Left forelimb (tissue), 1 donor: ENCODE measurements at regions not wholly inside any gene's neighbourhood (a gene's known extent, or its start where the extent isn't known, plus 50 kb on each side); places are given as distances from the start of the nearest gene placed in this dataset.

Experiments used
- DNase-seq: peaks from one replicate; pipeline ENCODE4 v3.0.0-alpha.2; 2018; ENCODE audit warnings: low spot score

- no peak for DNase-seq
Measured at GRCh38 chr15:52876991-52877663, 87.0 kb upstream of the ONECUT1 start.

- no peak for DNase-seq
Measured at GRCh38 chr15:52872036-52872818, 82.1 kb upstream of the ONECUT1 start.

- DNase-seq, result no peak
Measured at GRCh38 chr15:52870015-52870414, 79.9 kb upstream of the ONECUT1 start.

GRCh38 chr15:52866698-52867097 lies 76.6 kb upstream of the ONECUT1 start:
- no peak for DNase-seq

- no peak for DNase-seq
Measured at GRCh38 chr15:52862677-52863076, 72.5 kb upstream of the ONECUT1 start.

- DNase-seq, result no peak
Measured at GRCh38 chr15:52858782-52859176, 68.6 kb upstream of the ONECUT1 start.

- DNase-seq, result no peak
Measured at GRCh38 chr15:52857937-52858781, 68.0 kb upstream of the ONECUT1 start.

- DNase-seq, result no peak
Measured at GRCh38 chr15:52857471-52857870, 67.3 kb upstream of the ONECUT1 start.

GRCh38 chr15:52856286-52856685 lies 66.2 kb upstream of the ONECUT1 start:
- no peak for DNase-seq

- DNase-seq, result no peak
Measured at GRCh38 chr15:52855157-52855556, 65.0 kb upstream of the ONECUT1 start.

- DNase-seq, result no peak
Measured at GRCh38 chr15:52844823-52845222, 54.7 kb upstream of the ONECUT1 start.
